ENCODE measurements at regions not wholly inside any gene's neighbourhood (a gene's known extent, or its start where the extent isn't known, plus 50 kb on each side); places are given as distances from the start of the nearest gene placed in this dataset.

DNA sequence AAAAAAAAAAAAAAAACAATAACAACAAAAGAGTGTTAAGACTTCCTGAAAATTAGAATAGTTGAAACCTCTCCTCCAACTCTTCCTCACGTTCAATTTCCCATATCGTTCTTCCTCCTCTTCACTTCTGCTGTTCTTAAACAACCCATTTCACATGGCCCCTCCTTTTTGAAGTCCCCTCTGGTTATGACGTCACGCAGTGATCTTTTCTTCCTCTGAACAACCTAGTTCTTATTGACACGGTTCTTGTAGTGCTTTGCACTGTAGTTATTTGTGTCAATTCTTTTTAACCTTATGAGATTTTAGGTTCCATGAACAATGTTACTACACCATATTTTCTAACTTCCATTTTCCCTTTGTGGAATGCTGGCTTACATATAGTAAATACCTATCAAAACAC lies 69.5 kb upstream of the RGPD4 start:
- peaks cover 9 to 10% of the 10 kb centered on the region in 2 donors for H3K9me3 ChIP-seq (replicated peaks in 1 of 2; ENCODE audit: control insufficient read depth in 1 of 2, insufficient read depth in 1 of 2, low read length in 2 of 2)
- Mint-ChIP-seq H3K4me1 (no peaks in the 10 kb centered on the region), H3K36me3 (no peaks in the 10 kb centered on the region), H3K4me3 (no peak overlapping the region), H3K27me3 (ENCODE audit: low read depth in 3 of 3) (peaks cover 0 to 2% (median 2%) of the 10 kb centered on the region in 3 donors), H3K27ac (no peak overlapping the region), H3K9me3 (peaks cover 2 to 18% (median 8%) of the 10 kb centered on the region in 7 donors)
- no peak overlapping the region for H2AFZ ChIP-seq (ENCODE audit: insufficient read depth, low read depth, low read length, poor library complexity, severe bottlenecking)
- H3K9ac ChIP-seq (ENCODE audit: insufficient read depth, low read length, poor library complexity, severe bottlenecking) = no peak overlapping the region
- no peaks in the 10 kb centered on the region for H4K20me1 ChIP-seq (ENCODE audit: insufficient read depth, low read length)
- no peaks in the 10 kb centered on the region for H3K4me1 ChIP-seq (ENCODE audit: control insufficient read depth in 1 of 2, insufficient read depth in 2 of 2, low read length in 2 of 2)
- DNase-seq = no peak
- no peak overlapping the region for H3K27ac ChIP-seq (ENCODE audit: low read depth in 1 of 2, low read length in 2 of 2)
- no peak overlapping the region for H3K4me3 ChIP-seq (replicated peaks in 1 of 3; ENCODE audit: low read depth in 2 of 3, low read length in 3 of 3)
- H3K27me3 ChIP-seq (ENCODE audit: control insufficient read depth in 2 of 2, insufficient read depth in 2 of 2, low read length in 2 of 2) = no peaks in the 10 kb centered on the region
- no peak overlapping the region for H3K4me2 ChIP-seq (replicated peaks; ENCODE audit: extremely low read depth, low read length, poor library complexity, severe bottlenecking)
- intact Hi-C loops (cut with micrococcal nuclease) = no loop called here
- 71% methylated on average over 2 of the region's 5 CpGs for WGBS (ENCODE audit: insufficient coverage)
- H3K36me3 ChIP-seq (replicated peaks in 1 of 2; ENCODE audit: control insufficient read depth in 1 of 2, insufficient read depth in 2 of 2, low read length in 2 of 2) = no peaks in the 10 kb centered on the region
- H3K79me2 ChIP-seq (ENCODE audit: insufficient read depth, low read length) = no peaks in the 10 kb centered on the region
- TF ChIP-seq, protein P1, sequence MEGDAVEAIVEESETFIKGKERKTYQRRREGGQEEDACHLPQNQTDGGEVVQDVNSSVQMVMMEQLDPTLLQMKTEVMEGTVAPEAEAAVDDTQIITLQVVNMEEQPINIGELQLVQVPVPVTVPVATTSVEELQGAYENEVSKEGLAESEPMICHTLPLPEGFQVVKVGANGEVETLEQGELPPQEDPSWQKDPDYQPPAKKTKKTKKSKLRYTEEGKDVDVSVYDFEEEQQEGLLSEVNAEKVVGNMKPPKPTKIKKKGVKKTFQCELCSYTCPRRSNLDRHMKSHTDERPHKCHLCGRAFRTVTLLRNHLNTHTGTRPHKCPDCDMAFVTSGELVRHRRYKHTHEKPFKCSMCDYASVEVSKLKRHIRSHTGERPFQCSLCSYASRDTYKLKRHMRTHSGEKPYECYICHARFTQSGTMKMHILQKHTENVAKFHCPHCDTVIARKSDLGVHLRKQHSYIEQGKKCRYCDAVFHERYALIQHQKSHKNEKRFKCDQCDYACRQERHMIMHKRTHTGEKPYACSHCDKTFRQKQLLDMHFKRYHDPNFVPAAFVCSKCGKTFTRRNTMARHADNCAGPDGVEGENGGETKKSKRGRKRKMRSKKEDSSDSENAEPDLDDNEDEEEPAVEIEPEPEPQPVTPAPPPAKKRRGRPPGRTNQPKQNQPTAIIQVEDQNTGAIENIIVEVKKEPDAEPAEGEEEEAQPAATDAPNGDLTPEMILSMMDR (IDR thresholded peaks at IDR 0.05) = no peak

DNA sequence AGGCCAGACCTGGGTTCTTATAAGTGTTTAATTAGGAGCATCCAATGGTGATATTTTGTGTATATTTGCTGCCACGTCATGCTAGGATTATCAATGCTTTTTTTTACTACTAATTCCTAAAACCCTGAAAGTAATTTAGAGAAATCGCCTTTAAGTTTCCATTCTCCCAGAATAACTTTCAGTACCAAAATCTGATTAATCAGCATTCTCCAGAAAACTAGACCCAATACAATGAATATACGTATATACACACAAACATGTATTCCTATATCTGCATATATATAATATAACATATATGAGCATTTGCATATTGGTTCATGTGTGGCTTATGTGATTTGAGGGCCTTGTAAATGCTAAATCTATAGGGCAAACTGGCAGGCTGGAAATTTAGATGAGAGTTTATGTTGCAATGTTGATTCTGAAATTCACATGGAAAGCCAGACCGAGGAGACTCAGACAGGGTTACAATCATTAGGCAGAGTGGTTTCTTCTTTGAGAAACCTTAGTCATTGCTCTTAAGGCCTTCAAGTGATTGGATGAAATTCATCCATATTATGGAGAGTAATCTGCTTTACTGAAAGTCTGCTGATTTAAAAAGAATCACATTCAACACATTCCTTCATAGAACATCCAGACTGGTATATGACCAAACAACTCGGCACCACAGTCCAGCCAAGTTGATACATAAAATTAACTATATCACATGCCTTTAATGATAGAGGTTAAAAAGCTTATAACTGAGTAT lies 65.9 kb upstream of the RGPD4 start:
- H3K4me1 Mint-ChIP-seq = no peaks in the 10 kb centered on the region
- peaks cover 6 to 21% of the 10 kb centered on the region in 2 donors for H3K9me3 ChIP-seq (replicated peaks in 1 of 2; ENCODE audit: control insufficient read depth in 1 of 2, insufficient read depth in 1 of 2, low read length in 2 of 2)
- H3K36me3 ChIP-seq (replicated peaks in 1 of 2; ENCODE audit: control insufficient read depth in 1 of 2, insufficient read depth in 2 of 2, low read length in 2 of 2) = no peaks in the 10 kb centered on the region
- no peak overlapping the region for H3K4me3 ChIP-seq (replicated peaks in 1 of 3; ENCODE audit: low read depth in 2 of 3, low read length in 3 of 3)
- H3K36me3 Mint-ChIP-seq = no peaks in the 10 kb centered on the region
- no peak overlapping the region for H3K4me3 Mint-ChIP-seq
- H3K79me2 ChIP-seq (ENCODE audit: insufficient read depth, low read length) = no peaks in the 10 kb centered on the region
- peaks cover 0 to 2% (median 0%) of the 10 kb centered on the region in 3 donors for H3K27me3 Mint-ChIP-seq (ENCODE audit: low read depth in 3 of 3)
- intact Hi-C loops (cut with micrococcal nuclease) = no loop called here
- H3K9me3 Mint-ChIP-seq = peaks cover 2 to 16% (median 4%) of the 10 kb centered on the region in 7 donors
- no peak overlapping the region for H3K27ac Mint-ChIP-seq
- H3K9ac ChIP-seq (ENCODE audit: insufficient read depth, low read length, poor library complexity, severe bottlenecking) = no peak overlapping the region
- H4K20me1 ChIP-seq (ENCODE audit: insufficient read depth, low read length) = no peaks in the 10 kb centered on the region
- TF ChIP-seq, protein P1 (IDR thresholded peaks at IDR 0.05) = no peak
- no peak overlapping the region for H2AFZ ChIP-seq (ENCODE audit: insufficient read depth, low read depth, low read length, poor library complexity, severe bottlenecking)
- H3K27ac ChIP-seq (ENCODE audit: low read depth in 1 of 2, low read length in 2 of 2) = no peak overlapping the region
- H3K4me1 ChIP-seq (ENCODE audit: control insufficient read depth in 1 of 2, insufficient read depth in 2 of 2, low read length in 2 of 2) = no peaks in the 10 kb centered on the region
- 88% methylated on average over 1 of the region's 5 CpGs for WGBS (ENCODE audit: insufficient coverage)
- H3K4me2 ChIP-seq (replicated peaks; ENCODE audit: extremely low read depth, low read length, poor library complexity, severe bottlenecking) = no peak overlapping the region
- DNase-seq = no peak
- no peaks in the 10 kb centered on the region for H3K27me3 ChIP-seq (ENCODE audit: control insufficient read depth in 2 of 2, insufficient read depth in 2 of 2, low read length in 2 of 2)

All from CD14-positive monocyte (primary cell).